B cell (primary cell): ENCODE measurements at regions not wholly inside any gene's neighbourhood (a gene's known extent, or its start where the extent isn't known, plus 50 kb on each side); places are given as distances from the start of the nearest gene placed in this dataset.

Experiments
- EZH2 ChIP-seq: IDR thresholded peaks from 2 replicates; pipeline ENCODE4 v1.6.1; 2012; ENCODE audit warnings: borderline replicate concordance, low read depth, mild to moderate bottlenecking, moderate library complexity, low read length; ENCODE audit not compliant: insufficient read depth, poor library complexity, severe bottlenecking
- TF ChIP-seq, protein P1 (sequence below): fragments of 200-600 bp; IDR thresholded peaks from one replicate; pipeline ENCODE4 v1.8.0; 2022; ENCODE audit warnings: antibody characterized with exemption, mild to moderate bottlenecking

DNA sequence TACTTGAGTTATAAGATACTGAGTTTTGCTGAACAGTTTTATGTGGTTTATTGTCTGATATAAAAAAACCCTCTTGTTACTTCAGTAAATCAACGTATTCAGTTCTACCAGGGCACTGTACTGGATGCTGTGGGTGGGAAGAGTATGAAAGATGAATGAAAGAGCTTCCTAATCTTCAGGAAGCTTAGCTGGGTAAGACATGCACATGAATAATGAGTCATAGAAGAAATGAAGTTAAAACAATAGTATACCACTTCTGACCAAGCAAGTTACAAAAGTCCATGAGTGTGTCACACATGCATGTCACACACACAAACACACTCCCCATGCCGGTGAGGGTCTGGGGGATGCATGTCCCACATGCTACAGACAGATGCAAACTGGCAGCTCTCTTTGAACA, 105.9 kb downstream of the SIPA1L2 start:
- TF ChIP-seq, protein P1, sequence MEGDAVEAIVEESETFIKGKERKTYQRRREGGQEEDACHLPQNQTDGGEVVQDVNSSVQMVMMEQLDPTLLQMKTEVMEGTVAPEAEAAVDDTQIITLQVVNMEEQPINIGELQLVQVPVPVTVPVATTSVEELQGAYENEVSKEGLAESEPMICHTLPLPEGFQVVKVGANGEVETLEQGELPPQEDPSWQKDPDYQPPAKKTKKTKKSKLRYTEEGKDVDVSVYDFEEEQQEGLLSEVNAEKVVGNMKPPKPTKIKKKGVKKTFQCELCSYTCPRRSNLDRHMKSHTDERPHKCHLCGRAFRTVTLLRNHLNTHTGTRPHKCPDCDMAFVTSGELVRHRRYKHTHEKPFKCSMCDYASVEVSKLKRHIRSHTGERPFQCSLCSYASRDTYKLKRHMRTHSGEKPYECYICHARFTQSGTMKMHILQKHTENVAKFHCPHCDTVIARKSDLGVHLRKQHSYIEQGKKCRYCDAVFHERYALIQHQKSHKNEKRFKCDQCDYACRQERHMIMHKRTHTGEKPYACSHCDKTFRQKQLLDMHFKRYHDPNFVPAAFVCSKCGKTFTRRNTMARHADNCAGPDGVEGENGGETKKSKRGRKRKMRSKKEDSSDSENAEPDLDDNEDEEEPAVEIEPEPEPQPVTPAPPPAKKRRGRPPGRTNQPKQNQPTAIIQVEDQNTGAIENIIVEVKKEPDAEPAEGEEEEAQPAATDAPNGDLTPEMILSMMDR, result no peak
- no peak for TF ChIP-seq EZH2
